Activated CD4-positive, alpha-beta T cell treated with anti-CD3 and anti-CD28 coated beads, Interleukin-2, Interleukin-6, amounts not matched to agents 100 ng/mL and 50 ng/mL, durations not matched to agents 16 hours and 8 hours (primary cell): ENCODE measurements at regions not wholly inside any gene's neighbourhood (a gene's known extent, or its start where the extent isn't known, plus 50 kb on each side); places are given as distances from the start of the nearest gene placed in this dataset.
"Not testable (repeated sequence)": the region's sequence is repeated elsewhere in the genome, so short reads cannot be mapped to it uniquely, and the experiment has no call there.

Experiments
- DNase-seq: peaks from one replicate; pipeline ENCODE4 v3.0.0-alpha.2; 2020

- DNase-seq: not testable (repeated sequence)
Observed at GRCh38 chr1:143839182-143839581, 132.6 kb downstream of the FAM72C start.

DNA sequence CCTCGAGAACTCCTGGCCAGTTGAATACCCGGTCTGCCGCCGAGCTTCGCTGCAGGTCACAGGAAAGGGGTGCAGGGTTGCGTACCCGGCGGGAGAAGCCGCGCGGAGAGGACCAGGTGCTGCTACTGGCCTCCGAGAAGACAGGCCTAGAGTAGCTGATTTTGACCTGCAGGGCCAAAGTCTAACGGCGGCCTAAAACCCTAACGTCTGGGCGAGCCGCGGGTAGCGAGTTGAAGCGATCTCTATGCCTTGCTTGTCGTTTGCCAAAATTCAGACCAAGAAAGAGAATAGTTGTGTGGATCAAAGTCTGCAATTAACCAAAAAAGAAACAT, 133.2 kb downstream of the FAM72C start:
- DNase-seq: not testable (repeated sequence)

- not testable (repeated sequence) for DNase-seq
Observed at GRCh38 chr1:143837924-143838597, 133.7 kb downstream of the FAM72C start.

GRCh38 chr1:143833376-143833775, 138.4 kb downstream of the FAM72C start:
- not testable (repeated sequence) for DNase-seq

GRCh38 chr1:143832379-143832716, 139.4 kb downstream of the FAM72C start:
- not testable (repeated sequence) for DNase-seq

GRCh38 chr1:143831479-143832378, 140.1 kb downstream of the FAM72C start:
- peak; percentile 1 for DNase-seq

DNA sequence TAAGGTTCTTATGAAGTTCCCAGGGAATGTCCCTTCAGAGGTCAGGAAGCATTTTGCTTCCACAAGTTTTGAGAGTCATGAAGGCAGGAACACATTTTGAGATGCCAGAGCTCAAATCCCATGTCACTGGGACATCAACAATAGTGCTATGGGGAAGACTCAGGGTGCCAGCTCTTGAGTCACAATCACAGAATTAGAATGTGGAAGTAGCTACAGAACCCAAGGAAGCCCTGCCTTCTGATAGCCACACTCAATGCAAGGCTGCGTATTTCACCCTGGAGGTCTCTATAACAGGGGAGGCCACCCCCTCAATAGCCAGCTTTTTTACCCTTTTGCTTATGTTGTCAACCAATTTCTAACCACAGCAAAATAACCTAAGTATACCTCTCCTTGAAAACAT, 145.6 kb downstream of the FAM72C start:
- DNase-seq: not testable (repeated sequence)

DNA sequence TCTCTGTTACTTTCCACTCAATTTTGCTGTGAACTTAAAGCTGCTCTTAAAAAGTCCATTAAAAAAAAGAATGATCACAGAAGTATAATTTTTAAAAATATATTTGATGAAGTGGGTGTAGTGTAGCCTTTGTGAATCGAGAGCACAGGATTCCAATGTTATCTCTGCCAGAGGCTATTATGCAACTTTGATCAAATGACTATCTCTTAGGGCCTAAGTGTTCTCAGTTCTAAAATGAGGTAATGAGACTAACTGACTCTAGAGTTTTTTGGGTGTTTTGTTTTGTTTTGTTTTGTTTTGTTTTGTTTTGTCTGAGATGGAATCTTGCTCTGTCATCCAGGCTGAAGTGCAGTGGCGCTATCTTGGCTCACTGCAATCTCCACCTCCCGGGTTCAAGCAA, 147.5 kb downstream of the FAM72C start:
- not testable (repeated sequence) for DNase-seq

DNA sequence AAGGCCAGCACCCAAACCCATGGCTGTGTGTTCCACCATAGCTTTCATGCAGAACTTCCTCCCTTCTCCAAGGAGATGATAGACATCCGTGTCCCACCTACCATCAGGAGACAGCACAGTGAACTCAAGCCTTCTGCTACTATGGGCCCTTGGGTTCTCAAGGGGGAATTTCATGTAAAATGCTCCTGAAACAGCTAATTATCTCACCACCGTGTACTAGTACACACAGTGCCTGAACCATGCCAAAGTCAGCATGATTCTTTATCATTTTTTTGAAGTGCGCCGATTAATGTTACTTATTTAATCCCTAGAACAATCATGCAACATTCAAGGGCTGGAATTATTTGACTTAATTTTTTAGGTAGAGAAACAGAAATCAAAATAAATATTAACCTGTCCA, 151.7 kb downstream of the FAM72C start:
- not testable (repeated sequence) for DNase-seq

DNA sequence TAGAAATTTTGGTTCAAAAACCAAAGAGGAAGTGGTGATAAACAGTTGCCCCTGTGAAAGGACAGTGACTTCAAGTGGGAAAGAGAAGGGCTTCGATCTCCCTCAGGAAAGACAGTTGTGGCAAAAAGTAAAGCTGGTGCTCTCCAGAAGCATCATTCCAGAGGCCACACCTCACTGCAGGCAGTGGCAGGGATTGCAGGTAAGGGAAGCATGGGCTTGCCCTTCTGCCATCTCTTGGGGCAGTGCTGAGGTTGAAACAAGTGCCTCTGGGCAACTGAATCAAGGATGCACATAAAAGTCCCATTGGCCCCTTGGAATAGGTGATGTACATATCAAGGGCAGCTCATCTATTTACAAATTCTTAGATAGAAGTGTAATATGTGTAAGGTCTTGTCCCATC, 155.4 kb downstream of the FAM72C start:
- DNase-seq: not testable (repeated sequence)

- DNase-seq: not testable (repeated sequence)
Observed at GRCh38 chr1:143805374-143805773, 166.4 kb downstream of the FAM72C start.

DNA sequence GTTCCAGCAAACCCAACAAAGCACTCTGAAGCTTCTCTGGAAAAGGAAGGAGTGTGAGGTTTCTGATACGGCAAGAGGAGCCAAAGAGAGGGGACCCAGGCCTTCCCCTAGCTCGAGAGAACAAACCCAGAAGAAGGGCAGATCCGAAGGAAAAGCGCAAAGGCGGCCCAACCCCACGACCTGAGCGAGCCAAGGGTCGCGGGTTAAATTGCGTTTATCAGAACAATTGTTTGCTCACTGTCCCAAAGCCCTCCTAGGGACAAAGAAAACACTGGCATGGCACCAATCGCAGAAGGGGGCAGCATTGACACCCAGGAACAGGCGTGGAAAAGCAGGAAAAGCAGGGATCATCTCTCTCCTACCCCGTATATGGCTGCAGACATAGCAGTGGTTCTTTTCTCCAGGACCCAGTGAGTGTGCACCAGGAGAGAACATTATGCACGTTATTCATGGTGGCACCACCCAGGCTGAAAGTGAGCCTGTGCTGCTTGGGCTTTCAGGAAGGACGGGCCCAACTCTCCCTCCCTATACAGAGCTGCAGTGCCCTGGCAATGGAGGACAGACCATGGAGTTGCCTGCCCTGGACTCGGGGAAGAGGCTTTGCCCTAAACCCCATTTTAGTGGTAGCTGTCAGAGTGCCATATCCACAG, 167.0 kb downstream of the FAM72C start:
- not testable (repeated sequence) for DNase-seq

GRCh38 chr1:143803927-143804411, 167.8 kb downstream of the FAM72C start:
- peak; percentile 49 for DNase-seq

GRCh38 chr1:143803095-143803494, 168.7 kb downstream of the FAM72C start:
- DNase-seq: not testable (repeated sequence)

DNA sequence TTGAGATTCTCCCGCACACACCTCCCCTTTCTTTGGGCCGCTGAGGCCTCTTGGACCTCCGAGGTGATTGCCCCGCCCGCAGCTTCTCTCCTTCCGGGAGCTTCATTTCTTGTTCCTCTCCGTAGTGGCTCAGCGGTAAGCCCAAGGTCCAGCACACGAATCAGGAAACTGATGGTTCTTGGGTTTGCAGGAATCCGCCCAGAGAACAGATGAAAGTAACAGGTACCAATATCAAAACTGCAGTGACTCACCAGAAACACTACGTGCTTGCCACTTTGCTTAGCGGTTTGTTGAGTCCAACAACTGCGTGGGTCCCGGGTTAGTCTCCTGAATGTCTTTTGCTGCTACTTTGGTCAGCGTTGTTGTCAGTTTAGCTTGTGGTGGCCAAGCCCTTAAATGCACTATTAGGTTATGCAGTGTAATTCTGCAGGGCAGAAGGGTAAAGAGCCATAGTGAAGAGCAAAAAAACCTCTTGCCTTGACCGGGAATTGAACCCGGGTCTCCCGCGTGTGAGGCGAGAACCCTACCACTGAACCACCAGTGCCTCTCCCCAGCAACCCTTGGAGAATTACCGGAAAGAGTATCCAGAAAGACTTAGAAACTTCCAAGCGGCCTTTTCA, 172.1 kb downstream of the FAM72C start:
- not testable (repeated sequence) for DNase-seq

- not testable (repeated sequence) for DNase-seq
Observed at GRCh38 chr1:143796369-143796768, 175.4 kb downstream of the FAM72C start.

DNA sequence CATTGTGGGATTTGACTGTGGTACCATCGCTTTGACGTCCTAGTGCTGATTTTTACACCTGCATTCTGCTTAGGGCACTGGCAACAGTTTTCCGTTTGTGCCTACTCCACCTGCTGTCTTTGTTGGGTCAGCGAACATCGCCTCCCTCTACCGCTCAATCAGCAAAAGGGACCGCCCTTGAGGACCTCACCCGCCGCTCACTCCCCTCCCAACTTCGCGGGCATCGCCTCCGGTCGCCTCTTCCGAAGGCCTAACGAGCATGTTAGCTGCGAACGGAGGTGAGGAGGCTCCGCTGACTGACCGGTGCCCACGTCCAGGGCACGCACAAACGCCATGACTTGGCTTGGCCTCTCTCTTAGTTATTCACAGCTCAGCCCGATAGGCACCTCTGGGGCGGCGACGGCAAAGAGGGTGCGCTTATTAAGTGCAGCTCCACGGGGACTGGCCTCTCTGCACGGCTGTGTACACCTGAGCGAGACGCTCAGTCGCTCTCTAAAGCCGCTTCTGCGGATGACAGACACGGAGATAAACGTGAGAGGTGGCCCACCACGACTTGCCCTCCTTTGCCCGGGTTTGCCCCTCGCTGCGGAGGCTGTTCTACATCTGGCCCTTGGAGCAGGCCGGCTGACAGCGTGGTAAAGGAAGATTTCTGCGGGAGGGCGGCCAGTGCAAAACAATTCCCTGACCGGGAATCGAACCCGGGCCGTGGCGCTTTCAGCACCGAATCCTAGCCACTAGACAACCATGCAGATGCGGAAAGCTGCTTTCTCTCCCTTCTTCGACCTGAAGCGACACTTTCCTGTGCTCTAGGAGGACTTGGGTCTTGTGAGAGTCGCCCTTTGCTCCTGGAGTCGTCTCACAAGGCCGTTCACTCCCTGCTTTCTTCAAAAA, 179.5 kb downstream of the FAM72C start:
- DNase-seq: not testable (repeated sequence)

GRCh38 chr1:143786381-143786780, 185.4 kb downstream of the FAM72C start:
- DNase-seq: not testable (repeated sequence)

- DNase-seq: not testable (repeated sequence)
Observed at GRCh38 chr1:143785883-143786282, 185.9 kb downstream of the FAM72C start.

DNA sequence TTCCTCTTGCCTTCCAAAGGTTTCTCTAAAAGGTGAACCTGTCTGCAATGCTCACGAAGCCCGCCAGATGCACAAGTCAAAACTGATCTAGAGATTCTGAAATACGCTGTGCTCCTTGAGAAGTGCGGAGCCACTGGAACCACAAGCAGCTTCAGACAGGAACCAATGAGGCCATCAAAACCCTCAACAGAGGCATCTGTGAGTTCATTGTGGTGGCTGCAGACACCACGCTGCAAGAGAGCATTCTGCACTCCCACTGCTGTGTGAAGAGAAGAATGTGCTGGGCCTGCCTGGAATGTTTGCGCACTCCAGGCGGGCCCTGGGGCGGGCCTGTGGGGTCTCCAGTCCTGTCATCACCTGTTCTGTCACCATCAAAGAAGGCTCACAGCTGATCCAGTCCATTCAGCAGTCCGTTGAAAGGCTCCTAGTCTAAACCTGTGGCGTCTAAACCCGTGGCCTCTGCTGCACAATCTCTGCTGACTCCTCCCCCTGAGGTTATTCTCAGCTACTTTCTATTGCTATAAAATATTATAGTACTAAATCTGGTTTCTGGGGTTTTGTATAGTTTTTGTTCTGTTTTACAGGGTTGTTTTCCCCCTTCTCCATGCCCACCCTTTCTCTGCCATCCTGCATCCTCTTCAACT, 187.4 kb downstream of the FAM72C start:
- not testable (repeated sequence) for DNase-seq

GRCh38 chr1:143778178-143778577, 193.6 kb downstream of the FAM72C start:
- DNase-seq: not testable (repeated sequence)
